ENCODE measurements at regions not wholly inside any gene's neighbourhood (a gene's known extent, or its start where the extent isn't known, plus 50 kb on each side); places are given as distances from the start of the nearest gene placed in this dataset.

DNA sequence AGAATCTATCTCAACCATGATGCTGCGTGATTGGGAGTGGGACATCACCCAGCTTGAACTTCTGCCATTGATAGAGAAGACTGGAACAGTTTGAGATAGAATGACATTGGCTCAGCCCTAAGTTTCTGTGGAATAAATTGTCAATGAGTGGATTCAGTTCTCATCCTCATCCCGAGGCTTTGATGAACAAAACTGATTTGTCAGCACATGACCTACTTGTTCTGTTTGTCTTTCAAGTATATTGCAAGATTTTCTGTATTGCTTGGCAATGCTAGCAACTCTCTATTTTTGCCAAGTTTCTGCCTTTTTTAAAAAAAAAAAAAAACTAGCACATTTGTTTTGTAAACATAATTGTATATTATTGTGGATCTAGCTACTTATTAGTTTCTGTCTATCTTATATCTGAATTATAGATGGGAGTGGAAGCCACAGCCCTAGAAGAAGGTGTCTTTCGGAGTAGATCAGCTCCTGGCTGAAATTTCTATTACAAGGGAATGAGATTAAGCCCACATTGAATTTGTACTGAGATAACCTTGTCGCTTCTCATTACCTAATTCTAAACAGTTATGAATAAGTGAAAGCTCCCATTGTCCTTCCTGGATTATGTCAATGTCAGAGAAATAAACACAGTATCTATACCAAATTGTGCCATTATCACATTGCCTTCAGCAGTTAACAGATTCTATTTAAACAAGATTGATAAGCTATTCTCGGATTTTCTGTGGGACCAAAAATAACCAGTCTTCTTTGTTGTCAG is 166.1 kb downstream of the TNFSF13B start:
- no peak for TF ChIP-seq CTCF (IDR thresholded peaks at IDR 0.05)
- Histone ChIP-seq H3K9me3 (no peaks in the 10 kb centered on the region), H3K27ac (no peak overlapping the region), H3K4me1 (ENCODE audit: control insufficient read depth in 1 of 2, insufficient read depth in 1 of 2, low read depth in 1 of 2, low read length in 1 of 2) (no peaks in the 10 kb centered on the region), H3K4me3 (ENCODE audit: low read depth in 1 of 2, low read length in 1 of 2) (no peak overlapping the region), H3K27me3 (no peaks in the 10 kb centered on the region), H3K36me3 (no peaks in the 10 kb centered on the region)

DNA sequence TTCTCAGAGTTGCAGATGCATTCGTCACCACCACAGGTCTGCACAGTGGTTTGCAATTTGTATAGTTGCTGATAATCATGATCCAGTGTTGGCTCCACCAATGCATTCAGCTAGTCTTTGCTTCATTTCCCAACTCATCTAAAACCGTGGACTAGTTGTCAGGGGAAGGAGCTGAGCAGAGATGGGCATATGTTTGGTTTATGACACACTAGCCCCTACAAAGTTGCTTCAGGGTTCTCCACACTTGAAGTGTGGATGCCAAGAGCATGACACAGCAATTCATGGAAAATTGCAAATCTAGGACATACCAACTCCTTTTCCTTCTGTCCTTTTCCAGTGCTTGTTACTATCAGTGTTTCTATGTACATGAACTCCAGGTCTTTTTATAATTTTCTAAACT is 168.0 kb downstream of the TNFSF13B start:
- TF ChIP-seq CTCF (IDR thresholded peaks at IDR 0.05) = no peak
- Histone ChIP-seq H3K4me3 (ENCODE audit: low read depth in 1 of 2, low read length in 1 of 2) (no peak overlapping the region), H3K27ac (no peak overlapping the region), H3K27me3 (no peaks in the 10 kb centered on the region), H3K9me3 (no peaks in the 10 kb centered on the region), H3K36me3 (no peaks in the 10 kb centered on the region), H3K4me1 (ENCODE audit: control insufficient read depth in 1 of 2, insufficient read depth in 1 of 2, low read depth in 1 of 2, low read length in 1 of 2) (no peaks in the 10 kb centered on the region)

GRCh38 chr13:108439556-108439955 is 170.0 kb downstream of the TNFSF13B start:
- H3K4me1 ChIP-seq (ENCODE audit: control insufficient read depth in 1 of 2, insufficient read depth in 1 of 2, low read depth in 1 of 2, low read length in 1 of 2) = no peaks in the 10 kb centered on the region
- H3K9me3 ChIP-seq = no peaks in the 10 kb centered on the region
- no peaks in the 10 kb centered on the region for H3K27me3 ChIP-seq
- H3K27ac ChIP-seq = no peak overlapping the region
- TF ChIP-seq CTCF (IDR thresholded peaks at IDR 0.05) = no peak
- H3K4me3 ChIP-seq (ENCODE audit: low read depth in 1 of 2, low read length in 1 of 2) = no peak overlapping the region
- H3K36me3 ChIP-seq = no peaks in the 10 kb centered on the region

DNA sequence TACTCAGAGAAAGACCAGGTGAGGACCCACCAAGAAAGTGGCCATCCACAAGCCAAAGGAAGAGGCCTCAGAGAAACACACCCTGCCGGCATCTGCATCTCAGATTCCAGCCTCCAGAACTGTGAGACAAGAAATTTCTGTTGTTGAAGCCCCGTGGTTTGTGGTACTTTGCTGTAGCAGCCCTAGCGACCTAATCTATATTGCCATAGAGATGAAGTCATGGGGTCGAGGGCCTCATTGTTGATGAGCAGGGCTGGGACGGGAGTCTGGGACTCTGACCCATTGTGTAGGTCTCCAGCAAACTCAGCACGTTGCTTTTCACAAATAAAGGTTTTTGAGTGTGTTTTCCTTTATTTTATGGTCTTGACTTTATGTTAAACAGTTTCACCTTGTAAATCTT is 174.9 kb downstream of the TNFSF13B start:
- H3K4me3 ChIP-seq (ENCODE audit: low read depth in 1 of 2, low read length in 1 of 2) = no peak overlapping the region
- no peak overlapping the region for H3K27ac ChIP-seq
- TF ChIP-seq CTCF (IDR thresholded peaks at IDR 0.05) = no peak
- no peaks in the 10 kb centered on the region for H3K36me3 ChIP-seq
- H3K27me3 ChIP-seq = no peaks in the 10 kb centered on the region
- no peaks in the 10 kb centered on the region for H3K9me3 ChIP-seq
- no peaks in the 10 kb centered on the region for H3K4me1 ChIP-seq (ENCODE audit: control insufficient read depth in 1 of 2, insufficient read depth in 1 of 2, low read depth in 1 of 2, low read length in 1 of 2)

GRCh38 chr13:108448891-108449290 is 179.4 kb downstream of the TNFSF13B start:
- Histone ChIP-seq H3K4me1 (ENCODE audit: control insufficient read depth in 1 of 2, insufficient read depth in 1 of 2, low read depth in 1 of 2, low read length in 1 of 2) (no peaks in the 10 kb centered on the region), H3K4me3 (ENCODE audit: low read depth in 1 of 2, low read length in 1 of 2) (no peak overlapping the region), H3K36me3 (no peaks in the 10 kb centered on the region), H3K27ac (no peak overlapping the region), H3K27me3 (no peaks in the 10 kb centered on the region), H3K9me3 (no peaks in the 10 kb centered on the region)
- TF ChIP-seq CTCF (IDR thresholded peaks at IDR 0.05) = no peak
